Mucosa of descending colon (tissue), 3 donors: ENCODE measurements at regions not wholly inside any gene's neighbourhood (a gene's known extent, or its start where the extent isn't known, plus 50 kb on each side); places are given as distances from the start of the nearest gene placed in this dataset.

ENCODE experiments used
- ATAC-seq: fragments of 200-7000 bp; cut with Tn5 transposase; one replicate; pipeline ENCODE4 v1.9.1; 2020; ENCODE audit warnings: mild to moderate bottlenecking, moderate library complexity
- DNase-seq, 3 donors: peaks; one replicate each; pipeline ENCODE4 v3.0.0-alpha.2; 2020
- H3K36me3 ChIP-seq: fragments of 200-600 bp; one replicate; pipeline ENCODE4 v1.8.0; 2021; ENCODE audit warnings: low read depth, mild to moderate bottlenecking
- H3K4me1 ChIP-seq: fragments of 200-600 bp; one replicate; pipeline ENCODE4 v1.8.0; 2021; ENCODE audit warnings: low read depth, mild to moderate bottlenecking
- H3K4me3 ChIP-seq: fragments of 200-600 bp; one replicate; pipeline ENCODE4 v1.8.0; 2021; ENCODE audit warnings: mild to moderate bottlenecking
- H3K9me3 ChIP-seq: fragments of 200-600 bp; one replicate; pipeline ENCODE4 v1.8.0; 2021; ENCODE audit warnings: mild to moderate bottlenecking
- CTCF ChIP-seq: fragments of 200-600 bp; IDR thresholded peaks from one replicate; pipeline ENCODE4 v1.8.0; 2022; ENCODE audit warnings: antibody characterized with exemption, mild to moderate bottlenecking
- intact Hi-C, 2 donors: fragments of 100-400 bp; cut with DNase I in 1 of 2; cut with micrococcal nuclease in 1 of 2; formaldehyde crosslinking; loops; one replicate each; pipeline versions ENCODE4 v1.11.0 to v1.11.1; 2022; cut with DNase I, micrococcal nuclease
- donor health status: DM: no; HTN: no; CAD: no; lungs with moderate emphysema.
- donor health status: DM: no; HTN: no; CAD: no.
- donor health status: DM: no; HTN: yes; CAD: no.

- Histone ChIP-seq H3K36me3 (no peaks in the 10 kb centered on the region), H3K4me3 (no peak overlapping the region), H3K9me3 (no peaks in the 10 kb centered on the region), H3K4me1 (no peaks in the 10 kb centered on the region)
- intact Hi-C loops: no loop called here
- no peak for TF ChIP-seq CTCF
- ATAC-seq: no peak
- DNase-seq: no peak
Observed at GRCh38 chr12:69092137-69092536, 147.2 kb upstream of the CPSF6 start.

GRCh38 chr12:69094606-69095216 is 144.7 kb upstream of the CPSF6 start:
- intact Hi-C loops: no loop called here
- H3K4me3 ChIP-seq: no peak overlapping the region
- no peaks in the 10 kb centered on the region for H3K9me3 ChIP-seq
- no peak for ATAC-seq
- DNase-seq: no peak
- H3K36me3 ChIP-seq: no peaks in the 10 kb centered on the region
- no peaks in the 10 kb centered on the region for H3K4me1 ChIP-seq
- no peak for TF ChIP-seq CTCF

- ATAC-seq: no peak
- intact Hi-C loops: no loop called here
- Histone ChIP-seq H3K9me3 (no peaks in the 10 kb centered on the region), H3K36me3 (no peaks in the 10 kb centered on the region), H3K4me3 (no peak overlapping the region), H3K4me1 (no peaks in the 10 kb centered on the region)
- no peak for DNase-seq
- no peak for TF ChIP-seq CTCF
Observed at GRCh38 chr12:69095765-69096477, 143.4 kb upstream of the CPSF6 start.

GRCh38 chr12:69096669-69097335 is 142.6 kb upstream of the CPSF6 start:
- ATAC-seq (no peak), DNase-seq (no peak)
- intact Hi-C loops: no loop called here
- no peak for TF ChIP-seq CTCF
- Histone ChIP-seq H3K9me3 (no peaks in the 10 kb centered on the region), H3K4me3 (no peak overlapping the region), H3K4me1 (no peaks in the 10 kb centered on the region), H3K36me3 (no peaks in the 10 kb centered on the region)

GRCh38 chr12:69097619-69098368 is 141.6 kb upstream of the CPSF6 start:
- TF ChIP-seq CTCF: no peak

More at GRCh38 chr12:69097619-69098368, 141.6 kb upstream of the CPSF6 start:
- intact Hi-C loops: no loop called here
- DNase-seq (no peak), ATAC-seq (no peak)
- Histone ChIP-seq H3K9me3 (no peaks in the 10 kb centered on the region), H3K4me3 (no peak overlapping the region), H3K4me1 (no peaks in the 10 kb centered on the region), H3K36me3 (no peaks in the 10 kb centered on the region)
